ENCODE measurements at regions not wholly inside any gene's neighbourhood (a gene's known extent, or its start where the extent isn't known, plus 50 kb on each side); places are given as distances from the start of the nearest gene placed in this dataset.

- dilution Hi-C loops (cut with MboI; ENCODE audit: extremely low pct_ligation_motif_present, low sequenced_read_pairs) (no loop called here), intact Hi-C loops (cut with micrococcal nuclease) (no loop called here)
- Histone ChIP-seq H2AFZ (ENCODE audit: low read depth, low read length) (no peak overlapping the region), H3K4me1 (ENCODE audit: control insufficient read depth, extremely low read depth, insufficient read depth, low read length) (no peaks in the 10 kb centered on the region), H3K27me3 (ENCODE audit: control insufficient read depth in 2 of 2, insufficient read depth in 2 of 2, low read length in 2 of 2) (no peaks in the 10 kb centered on the region), H3K4me2 (ENCODE audit: insufficient read depth, low read length) (no peak overlapping the region), H3K27ac (ENCODE audit: insufficient read depth, low read depth, low read length) (no peak overlapping the region), H3K9ac (replicated peaks; ENCODE audit: extremely low read depth, insufficient read depth, low read length) (no peak overlapping the region), H3K79me2 (ENCODE audit: control insufficient read depth, insufficient read depth, low read length) (no peaks in the 10 kb centered on the region), H3K9me1 (replicated peaks; ENCODE audit: control insufficient read depth, extremely low read depth, insufficient read depth, low read length) (no peaks in the 10 kb centered on the region), H3K4me3 (replicated peaks in 1 of 3; ENCODE audit: insufficient read depth in 1 of 3, low read depth in 1 of 3, low read length in 3 of 3) (no peak overlapping the region), H3K9me3 (replicated peaks; ENCODE audit: control insufficient read depth, insufficient read depth, low read length) (peaks cover 2% of the 10 kb centered on the region), H4K20me1 (replicated peaks; ENCODE audit: control insufficient read depth, extremely low read depth, insufficient read depth, low read length) (no peaks in the 10 kb centered on the region), H3K36me3 (ENCODE audit: control insufficient read depth in 2 of 2, extremely low read depth in 1 of 2, insufficient read depth in 2 of 2, low read length in 2 of 2) (no peaks in the 10 kb centered on the region)
- POLR2A ChIA-PET: no interaction called here
- no peak for FAIRE-seq
- no peak for DNase-seq (ENCODE audit: low read depth, low spot score)
- no peak for TF ChIP-seq EZH2 (IDR thresholded peaks at IDR 0.05; ENCODE audit: borderline replicate concordance, low read depth, low read length, severe bottlenecking)
- TF ChIP-seq CTCF (IDR thresholded peaks at IDR 0.05; ENCODE audit: extremely low read depth in 1 of 2, insufficient read depth in 1 of 2, low read depth in 1 of 2, low read length in 2 of 2): no peak
- no peak for TF ChIP-seq MAX (IDR thresholded peaks at IDR 0.05; ENCODE audit: insufficient read depth, insufficient read length)
- TF ChIP-seq FOS (IDR thresholded peaks at IDR 0.05; ENCODE audit: borderline replicate concordance, insufficient read depth, low read length): no peak
- no peak for TF ChIP-seq MYC (IDR thresholded peaks at IDR 0.05; ENCODE audit: low read depth, low read length)
- TF ChIP-seq JUN (IDR thresholded peaks at IDR 0.05; ENCODE audit: borderline replicate concordance, insufficient read depth, insufficient read length, low read depth): no peak
- TF ChIP-seq POLR2AphosphoS5 (IDR thresholded peaks at IDR 0.05; ENCODE audit: insufficient read depth, low read depth, low read length): no peak
- TF ChIP-seq POLR2A (IDR thresholded peaks at IDR 0.05; ENCODE audit: low read depth, low read length): no peak
- no peak for TF ChIP-seq GATA2 (IDR thresholded peaks at IDR 0.05; ENCODE audit: insufficient read depth, insufficient read length, low read depth, low read length)
- BruUV-seq (replicated peaks): no TSS peak
- CTCF ChIA-PET: no interaction called here
Measured at GRCh38 chr7:156105337-156106106, 293.3 kb upstream of the SHH start.
